ENCODE measurements at regions not wholly inside any gene's neighbourhood (a gene's known extent, or its start where the extent isn't known, plus 50 kb on each side); places are given as distances from the start of the nearest gene placed in this dataset.

DNA sequence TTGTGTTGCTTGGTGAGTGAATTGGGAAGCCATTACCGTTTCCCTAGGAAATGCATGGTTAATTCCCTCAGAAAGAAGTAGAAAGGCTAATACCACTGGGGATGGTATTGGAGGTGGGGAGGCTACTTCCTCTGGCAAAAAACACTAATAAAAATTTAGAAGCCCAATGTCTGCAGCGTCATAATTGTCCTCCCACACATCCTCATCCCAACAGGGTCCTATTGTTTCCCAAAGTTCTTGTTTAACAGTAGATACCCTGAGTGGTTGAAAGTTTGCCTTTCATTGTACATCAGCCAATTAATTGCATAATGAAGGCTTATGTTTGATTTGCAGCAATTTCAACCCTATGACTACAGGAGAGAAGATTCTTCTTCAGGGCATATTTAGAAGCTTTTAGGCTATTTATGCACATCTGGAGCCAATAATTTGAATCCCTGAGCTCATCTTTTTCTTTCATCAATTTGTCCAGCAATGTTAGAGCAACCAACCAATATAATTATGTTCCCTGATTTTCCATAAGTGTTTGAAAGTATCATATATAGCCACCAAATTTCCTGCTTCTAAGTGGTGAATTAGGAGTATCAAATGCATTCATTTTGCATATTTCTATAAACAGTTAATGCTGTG lies 491.0 kb downstream of the SLITRK5 start:
- dilution Hi-C loops (cut with HindIII; ENCODE audit: low sequenced_read_pairs, unreplicated experiment), result no loop called here
- no peak overlapping the region for H2AK9ac ChIP-seq (replicated peaks; ENCODE audit: low read depth, low read length, poor library complexity)
- no peak overlapping the region for H2BK15ac ChIP-seq (ENCODE audit: low read depth, low read length)
- no peaks in the 10 kb centered on the region for H3K27me3 ChIP-seq (ENCODE audit: control insufficient read depth, insufficient read depth, low read length)
- no peaks in the 10 kb centered on the region for H3K4me1 ChIP-seq (ENCODE audit: control insufficient read depth, insufficient read depth, low read length)
- no peak overlapping the region for H3K56ac ChIP-seq (ENCODE audit: extremely low read depth, insufficient read depth, low read length)
- H3K4ac ChIP-seq (ENCODE audit: low read depth, low read length), result no peak overlapping the region
- H2AFZ ChIP-seq (replicated peaks; ENCODE audit: low read length, poor library complexity), result no peak overlapping the region
- no peak overlapping the region for H2BK20ac ChIP-seq (ENCODE audit: low read depth, low read length)
- H3K27ac ChIP-seq (ENCODE audit: insufficient read depth, low read length), result no peak overlapping the region
- no peak overlapping the region for H3K9ac ChIP-seq (ENCODE audit: low read depth, low read length)
- in situ Hi-C loops (cut with MboI; ENCODE audit: low sequenced_read_pairs), result no loop called here
- no peak overlapping the region for H3K4me2 ChIP-seq (ENCODE audit: low read depth, low read length)
- DNase-seq (no peak), ATAC-seq (ENCODE audit: low read depth) (no peak)
- no peak overlapping the region for H2BK5ac ChIP-seq (ENCODE audit: low read depth, low read length, poor library complexity, severe bottlenecking)
- H4K20me1 ChIP-seq (ENCODE audit: insufficient read depth, low read length), result no peaks in the 10 kb centered on the region
- CTCF ChIA-PET, result no interaction called here
- no CpG with 5 or more reads among the region's 2 CpGs for WGBS, 2 experiments (ENCODE audit: extremely low coverage in 2 of 2, insufficient read length in 1 of 2)
- H3K9me1 ChIP-seq (ENCODE audit: insufficient read depth, low read length), result no peaks in the 10 kb centered on the region
- no peak overlapping the region for H4K5ac ChIP-seq (ENCODE audit: low read depth, low read length)
- intact Hi-C loops (cut with micrococcal nuclease), result no loop called here
- H3K4me3 ChIP-seq (ENCODE audit: insufficient read depth, low read depth, low read length), result no peak overlapping the region
- no peaks in the 10 kb centered on the region for H3K36me3 ChIP-seq (ENCODE audit: control insufficient read depth, insufficient read depth, low read length)
- no peak overlapping the region for H2AK5ac ChIP-seq (ENCODE audit: low read depth, low read length)
- no peak overlapping the region for H3K18ac ChIP-seq (ENCODE audit: low read depth, low read length)
- no peak overlapping the region for H2BK120ac ChIP-seq (ENCODE audit: low read depth, low read length)
- no peak overlapping the region for H4K91ac ChIP-seq (ENCODE audit: insufficient read depth, low read depth, low read length)
- H4K8ac ChIP-seq (ENCODE audit: low read depth in 2 of 2, low read length in 2 of 2), result no peak overlapping the region
- peaks cover 7% of the 10 kb centered on the region; the same call in 1 of the 2 replicates for H3K9me3 ChIP-seq (ENCODE audit: control insufficient read depth, insufficient read depth, low read length)
- no peak overlapping the region for H3K14ac ChIP-seq (replicated peaks; ENCODE audit: low read depth, low read length)
- H3K79me1 ChIP-seq (ENCODE audit: low read depth in 1 of 2, low read length in 2 of 2), result no peaks in the 10 kb centered on the region
- TF ChIP-seq, protein P1, sequence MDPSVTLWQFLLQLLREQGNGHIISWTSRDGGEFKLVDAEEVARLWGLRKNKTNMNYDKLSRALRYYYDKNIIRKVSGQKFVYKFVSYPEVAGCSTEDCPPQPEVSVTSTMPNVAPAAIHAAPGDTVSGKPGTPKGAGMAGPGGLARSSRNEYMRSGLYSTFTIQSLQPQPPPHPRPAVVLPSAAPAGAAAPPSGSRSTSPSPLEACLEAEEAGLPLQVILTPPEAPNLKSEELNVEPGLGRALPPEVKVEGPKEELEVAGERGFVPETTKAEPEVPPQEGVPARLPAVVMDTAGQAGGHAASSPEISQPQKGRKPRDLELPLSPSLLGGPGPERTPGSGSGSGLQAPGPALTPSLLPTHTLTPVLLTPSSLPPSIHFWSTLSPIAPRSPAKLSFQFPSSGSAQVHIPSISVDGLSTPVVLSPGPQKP (IDR thresholded peaks at IDR 0.05; ENCODE audit: borderline replicate concordance, low read depth, low read length), result no peak
- TF ChIP-seq MAZ (IDR thresholded peaks at IDR 0.05; ENCODE audit: borderline replicate concordance, low read depth, low read length) (no peak), MXI1 (IDR thresholded peaks at IDR 0.05; ENCODE audit: borderline replicate concordance, low read depth, low read length) (no peak), BHLHE40 (IDR thresholded peaks at IDR 0.05; ENCODE audit: low read depth, low read length) (no peak), POLR2A (IDR thresholded peaks at IDR 0.05; ENCODE audit: low read depth, low read length) (no peak)
- TF ChIP-seq, protein P2, sequence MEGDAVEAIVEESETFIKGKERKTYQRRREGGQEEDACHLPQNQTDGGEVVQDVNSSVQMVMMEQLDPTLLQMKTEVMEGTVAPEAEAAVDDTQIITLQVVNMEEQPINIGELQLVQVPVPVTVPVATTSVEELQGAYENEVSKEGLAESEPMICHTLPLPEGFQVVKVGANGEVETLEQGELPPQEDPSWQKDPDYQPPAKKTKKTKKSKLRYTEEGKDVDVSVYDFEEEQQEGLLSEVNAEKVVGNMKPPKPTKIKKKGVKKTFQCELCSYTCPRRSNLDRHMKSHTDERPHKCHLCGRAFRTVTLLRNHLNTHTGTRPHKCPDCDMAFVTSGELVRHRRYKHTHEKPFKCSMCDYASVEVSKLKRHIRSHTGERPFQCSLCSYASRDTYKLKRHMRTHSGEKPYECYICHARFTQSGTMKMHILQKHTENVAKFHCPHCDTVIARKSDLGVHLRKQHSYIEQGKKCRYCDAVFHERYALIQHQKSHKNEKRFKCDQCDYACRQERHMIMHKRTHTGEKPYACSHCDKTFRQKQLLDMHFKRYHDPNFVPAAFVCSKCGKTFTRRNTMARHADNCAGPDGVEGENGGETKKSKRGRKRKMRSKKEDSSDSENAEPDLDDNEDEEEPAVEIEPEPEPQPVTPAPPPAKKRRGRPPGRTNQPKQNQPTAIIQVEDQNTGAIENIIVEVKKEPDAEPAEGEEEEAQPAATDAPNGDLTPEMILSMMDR (conservative IDR thresholded peaks at IDR 0.05; ENCODE audit: low read depth, low read length), result no peak
- no peak overlapping the region for H3K23ac ChIP-seq (ENCODE audit: low read depth, low read length)
- POLR2A ChIA-PET (ENCODE audit: unreplicated experiment), result no interaction called here
- BruUV-seq (replicated peaks), result no TSS peak

All from IMR-90 (cell line).